Suprapubic skin (tissue), 4 donors: ENCODE measurements at regions not wholly inside any gene's neighbourhood (a gene's known extent, or its start where the extent isn't known, plus 50 kb on each side); places are given as distances from the start of the nearest gene placed in this dataset.

Experiments used
- DNase-seq, 2 donors: peaks; one replicate each; pipeline ENCODE4 v3.0.0-alpha.2; 2019; ENCODE audit warnings: low spot score in 2 of 2
- H3K27ac ChIP-seq: fragments of 200-600 bp; sonication (generic); one replicate; pipeline ENCODE4 v1.5.1; 2019
- H3K27me3 ChIP-seq: fragments of 200-600 bp; sonication (generic); one replicate; pipeline ENCODE4 v1.5.1; 2019
- H3K36me3 ChIP-seq: fragments of 200-600 bp; sonication (generic); one replicate; pipeline ENCODE4 v1.5.1; 2019
- H3K4me1 ChIP-seq: fragments of 200-600 bp; sonication (generic); one replicate; pipeline ENCODE4 v1.5.1; 2019
- H3K4me3 ChIP-seq: fragments of 200-600 bp; sonication (generic); one replicate; pipeline ENCODE4 v1.5.1; 2019; ENCODE audit warnings: mild to moderate bottlenecking
- H3K9me3 ChIP-seq: fragments of 200-600 bp; sonication (generic); one replicate; pipeline ENCODE4 v1.5.1; 2019
- CTCF ChIP-seq, 2 donors: fragments of 200-600 bp in 1 of 2; fragments of 450-650 bp in 1 of 2; sonication (generic) in 1 of 2; IDR thresholded peaks; one replicate each; pipeline ENCODE4 v1.5.1; 2016 to 2019; ENCODE audit warnings: antibody characterized with exemption in 2 of 2, mild to moderate bottlenecking in 1 of 2, moderate library complexity in 1 of 2
- EP300 ChIP-seq: sonication (generic); formaldehyde crosslinking; IDR thresholded peaks from one replicate; pipeline ENCODE4 v1.6.1; 2017; ENCODE audit warnings: antibody characterized with exemption
- POLR2A ChIP-seq, 2 donors: fragments of 450-650 bp; IDR thresholded peaks; one replicate each; pipeline ENCODE4 v1.6.1; 2017; ENCODE audit warnings: antibody characterized with exemption in 2 of 2, mild to moderate bottlenecking in 2 of 2, moderate library complexity in 2 of 2
- POLR2AphosphoS5 ChIP-seq, 3 donors: sonication (generic); formaldehyde crosslinking; IDR thresholded peaks; one replicate each; pipeline ENCODE4 v1.6.1; 2017; ENCODE audit warnings: antibody characterized with exemption in 3 of 3
- WGBS: methylation state at CpG from one replicate; pipeline ENCODE4 v1.1.5; 2018; 5-methylcytosine and 5-hydroxymethylcytosine counted together

- WGBS: 62% methylated on average over 21 of the region's 21 CpGs
- Histone ChIP-seq H3K4me1 (no peaks in the 10 kb centered on the region), H3K4me3 (no peak overlapping the region), H3K27ac (no peak overlapping the region), H3K9me3 (no peaks in the 10 kb centered on the region), H3K27me3 (peaks cover 21% of the 10 kb centered on the region), H3K36me3 (no peaks in the 10 kb centered on the region)
- TF ChIP-seq EP300 (no peak), POLR2A (IDR thresholded peaks at IDR 0.05) (no peak), CTCF (IDR thresholded peaks at IDR 0.05) (no peak), POLR2AphosphoS5 (IDR thresholded peaks at IDR 0.05) (no peak)
- peak; percentile 22 to 64 for DNase-seq
Observed at GRCh38 chr22:48942698-48943566, 884.7 kb downstream of the BRD1 start.

GRCh38 chr22:48941903-48942575 is 885.6 kb downstream of the BRD1 start:
- Histone ChIP-seq H3K27ac (no peak overlapping the region), H3K4me1 (no peaks in the 10 kb centered on the region), H3K9me3 (no peaks in the 10 kb centered on the region), H3K27me3 (peaks cover 25% of the 10 kb centered on the region), H3K4me3 (no peak overlapping the region), H3K36me3 (no peaks in the 10 kb centered on the region)
- TF ChIP-seq POLR2A (IDR thresholded peaks at IDR 0.05) (no peak), EP300 (no peak), POLR2AphosphoS5 (IDR thresholded peaks at IDR 0.05) (no peak), CTCF (IDR thresholded peaks at IDR 0.05) (no peak)
- 81% methylated on average over 6 of the region's 12 CpGs for WGBS
- peak in 1 of 2 donors; percentile 22 for DNase-seq

GRCh38 chr22:48941033-48941902 is 886.4 kb downstream of the BRD1 start:
- WGBS: 66% methylated on average over 13 of the region's 23 CpGs
- no peak overlapping the region for H3K4me3 ChIP-seq
- H3K4me1 ChIP-seq: no peaks in the 10 kb centered on the region
- no peaks in the 10 kb centered on the region for H3K9me3 ChIP-seq
- peaks cover 25% of the 10 kb centered on the region for H3K27me3 ChIP-seq
- DNase-seq: peak; percentile 33 to 71
- H3K36me3 ChIP-seq: no peaks in the 10 kb centered on the region
- TF ChIP-seq POLR2AphosphoS5 (IDR thresholded peaks at IDR 0.05) (no peak), POLR2A (IDR thresholded peaks at IDR 0.05) (no peak), EP300 (no peak), CTCF (IDR thresholded peaks at IDR 0.05) (no peak)
- no peak overlapping the region for H3K27ac ChIP-seq

- Histone ChIP-seq H3K9me3 (no peaks in the 10 kb centered on the region), H3K27me3 (peaks cover 25% of the 10 kb centered on the region), H3K4me1 (no peaks in the 10 kb centered on the region), H3K36me3 (no peaks in the 10 kb centered on the region), H3K27ac (no peak overlapping the region), H3K4me3 (no peak overlapping the region)
- TF ChIP-seq POLR2A (IDR thresholded peaks at IDR 0.05): no peak
- no peak for TF ChIP-seq EP300
- 77% methylated on average over 16 of the region's 20 CpGs for WGBS
- peak; percentile 32 to 69 for DNase-seq
Observed at GRCh38 chr22:48940266-48941032, 887.2 kb downstream of the BRD1 start.
